HG03196 (cell line): ENCODE measurements at regions not wholly inside any gene's neighbourhood (a gene's known extent, or its start where the extent isn't known, plus 50 kb on each side); places are given as distances from the start of the nearest gene placed in this dataset.
"Not testable (repeated sequence)": the region's sequence is repeated elsewhere in the genome, so short reads cannot be mapped to it uniquely, and the experiment has no call there.

Experiments used
- ATAC-seq: cut with Tn5 transposase; IDR thresholded peaks from one replicate; pipeline ENCODE4 v1.9.1; 2021; ENCODE audit not compliant: unreplicated experiment

DNA sequence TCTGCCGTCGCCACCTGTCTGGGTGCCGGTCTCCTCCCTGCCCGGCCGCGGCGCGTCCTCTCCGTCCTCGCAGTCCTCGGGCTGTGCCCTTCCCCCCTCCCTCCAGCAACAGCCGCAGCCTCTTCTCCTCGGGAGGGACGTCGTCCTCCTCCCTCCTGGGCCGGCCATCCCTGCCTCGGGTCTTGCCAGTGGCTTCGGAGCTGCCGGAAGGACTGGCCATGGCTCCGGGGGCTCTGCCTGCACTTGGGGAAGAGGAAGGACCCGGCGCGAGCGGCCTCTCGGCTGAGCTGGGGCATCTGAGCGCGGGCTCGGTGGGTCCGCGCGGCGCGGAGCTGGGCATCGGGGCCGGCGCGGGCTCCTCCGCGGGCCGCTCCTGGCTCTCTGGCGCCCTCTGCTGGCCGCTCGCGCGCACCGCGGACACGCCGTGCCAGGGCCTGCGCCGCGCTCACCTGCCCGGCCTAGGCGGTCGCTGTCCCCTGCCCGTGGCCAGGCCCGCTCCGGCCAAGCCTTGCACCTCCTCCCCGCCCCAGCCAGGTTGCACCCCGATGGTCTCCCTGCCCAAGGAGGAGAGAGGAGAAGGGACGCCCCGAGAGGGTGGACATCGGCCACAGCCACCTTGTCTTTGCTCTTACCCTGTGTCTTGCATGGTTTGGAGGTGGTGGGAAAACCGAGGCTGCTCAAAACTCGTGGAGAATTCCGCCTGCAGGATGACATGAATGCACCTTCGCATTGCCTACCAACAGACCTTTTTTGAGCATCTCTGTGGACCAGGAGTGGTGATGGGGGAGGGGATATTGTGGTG, 83.9 kb upstream of the FRG2C start:
- not testable (repeated sequence) for ATAC-seq

DNA sequence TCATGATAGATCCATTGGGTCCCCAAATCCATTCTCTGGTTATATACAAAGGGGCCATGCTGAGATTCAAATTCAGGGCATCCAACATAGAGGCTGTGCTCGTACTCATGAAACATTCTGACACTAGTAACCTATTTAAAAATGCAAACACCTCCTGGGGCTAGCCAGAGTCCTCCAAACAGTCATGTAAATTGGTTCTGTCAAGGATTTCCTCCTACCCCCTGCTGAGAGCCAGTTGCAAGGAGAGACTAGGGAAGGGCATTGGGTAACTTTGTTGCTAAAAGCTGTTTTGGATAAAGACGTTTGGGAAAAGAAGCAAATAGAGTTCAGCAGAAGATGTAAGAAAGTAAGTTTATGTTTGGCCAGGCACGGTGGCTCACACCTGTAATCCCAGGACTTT, 81.6 kb upstream of the FRG2C start:
- ATAC-seq = not testable (repeated sequence)

DNA sequence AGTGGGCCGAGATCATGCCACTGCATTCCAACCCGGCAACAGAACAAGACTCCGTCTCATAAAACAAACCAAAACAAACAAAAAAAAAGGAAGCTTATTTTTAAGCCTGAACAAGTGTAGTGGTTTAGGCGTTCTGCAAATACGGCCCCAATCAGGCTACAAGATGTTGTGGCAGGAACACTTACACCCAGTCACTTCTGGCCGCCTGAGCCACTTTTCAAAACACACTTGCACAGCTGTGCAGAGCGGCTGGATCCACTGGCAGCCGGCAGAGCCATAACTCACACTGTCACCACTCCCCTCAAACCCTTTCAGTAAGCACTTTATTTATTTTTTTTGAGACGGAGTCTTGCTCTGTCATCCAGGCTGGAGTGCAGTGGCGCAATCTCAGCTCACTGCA, 81.0 kb upstream of the FRG2C start:
- not testable (repeated sequence) for ATAC-seq

GRCh38 chr3:75587695-75588094, 76.4 kb upstream of the FRG2C start:
- ATAC-seq = not testable (repeated sequence)

DNA sequence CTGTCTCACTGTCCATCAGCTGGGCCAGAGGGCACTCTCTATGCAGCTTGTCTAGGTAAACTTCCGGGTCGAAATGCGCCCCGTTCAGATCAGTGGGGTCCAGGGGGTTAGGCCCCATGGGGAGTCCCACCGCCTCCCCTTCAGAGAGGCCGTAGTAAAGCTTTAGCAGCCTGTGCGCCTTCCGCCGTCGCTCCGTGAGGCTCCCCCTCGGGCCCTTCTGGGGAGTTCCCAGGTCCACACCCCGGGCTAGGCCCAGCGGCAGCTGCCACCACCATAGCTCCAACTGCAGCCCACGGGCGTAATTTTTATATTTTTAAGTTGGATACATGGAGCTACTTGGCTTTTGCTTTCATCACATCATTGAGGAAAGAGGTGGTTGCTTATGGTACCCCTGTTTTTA, 73.7 kb upstream of the FRG2C start:
- ATAC-seq = not testable (repeated sequence)

GRCh38 chr3:75604286-75604934, 59.7 kb upstream of the FRG2C start:
- not testable (repeated sequence) for ATAC-seq

DNA sequence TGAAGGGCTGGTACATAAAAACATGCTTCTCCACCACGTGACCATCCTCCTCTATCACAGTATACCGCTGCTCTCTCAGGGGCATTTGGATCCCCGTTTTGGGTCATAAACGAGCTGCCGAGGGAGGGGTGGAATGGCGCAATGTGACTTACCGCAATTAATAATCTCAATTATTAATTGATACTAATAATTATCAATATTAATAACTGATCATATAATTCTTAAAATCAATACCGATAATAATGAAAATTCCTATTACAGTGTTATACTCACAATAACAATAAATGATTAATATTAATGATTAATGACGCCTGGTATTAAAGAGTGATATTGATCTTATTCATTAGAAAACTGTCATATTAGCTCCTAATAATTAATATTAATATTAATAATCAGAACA, 56.1 kb upstream of the FRG2C start:
- not testable (repeated sequence) for ATAC-seq

GRCh38 chr3:75609598-75609997, 54.5 kb upstream of the FRG2C start:
- ATAC-seq = not testable (repeated sequence)

DNA sequence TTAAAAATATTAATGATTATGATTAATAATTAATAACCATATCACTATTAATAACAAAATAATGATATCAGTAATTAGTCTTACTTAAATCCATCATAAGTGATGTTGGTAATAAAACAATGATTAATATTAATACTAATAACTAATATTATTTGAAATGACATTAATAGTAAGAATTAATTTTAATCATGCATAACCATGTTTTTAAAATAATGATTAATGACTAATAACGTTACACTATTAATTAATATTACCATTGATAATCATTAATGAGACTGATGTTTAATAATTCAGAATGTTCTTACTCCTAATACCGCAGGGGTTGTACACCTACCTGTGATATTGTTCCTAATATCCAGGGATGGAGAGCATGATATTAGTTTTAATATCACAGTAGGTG, 53.4 kb upstream of the FRG2C start:
- ATAC-seq = no peak

DNA sequence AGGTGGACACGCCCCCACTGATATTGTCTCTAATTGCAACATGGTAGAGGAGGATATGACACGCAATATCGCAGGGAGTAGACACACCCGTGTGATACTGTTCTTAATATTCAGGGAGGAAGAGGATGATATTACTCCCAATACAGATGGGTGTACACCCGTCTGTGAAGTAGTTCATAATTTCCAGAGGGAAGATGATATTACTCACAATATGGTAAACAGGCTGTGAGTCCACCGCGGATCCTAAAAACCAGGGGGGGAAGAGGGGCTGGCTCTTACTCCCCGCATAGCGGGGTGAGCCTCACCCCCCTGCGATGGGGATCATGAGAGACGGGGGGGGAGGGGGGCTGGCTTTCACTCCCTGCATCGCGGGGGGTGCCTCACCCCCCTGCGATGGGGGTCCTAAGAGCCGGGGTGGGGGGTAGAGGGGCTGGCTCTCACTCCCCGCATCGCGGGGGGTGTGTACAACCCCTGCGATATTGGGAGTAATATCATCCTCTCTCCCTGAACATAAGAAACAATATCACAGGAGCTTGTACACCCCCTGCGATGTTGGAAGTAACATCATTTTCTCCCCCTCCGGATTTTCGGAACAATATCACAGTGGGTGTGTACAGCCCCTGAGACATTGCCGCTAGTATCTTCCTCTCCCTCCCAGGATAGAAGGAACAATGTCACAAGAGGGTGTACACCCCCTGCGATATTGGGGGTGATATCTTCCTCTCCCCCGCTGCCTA, 52.2 kb upstream of the FRG2C start:
- ATAC-seq = not testable (repeated sequence)
